ENCODE measurements at regions not wholly inside any gene's neighbourhood (a gene's known extent, or its start where the extent isn't known, plus 50 kb on each side); places are given as distances from the start of the nearest gene placed in this dataset.

GRCh38 chr3:105083945-105084344, 282.8 kb upstream of the ALCAM start:
- no peak overlapping the region for H2BK20ac ChIP-seq (ENCODE audit: low read length)
- 100% methylated on average over 1 of the region's 1 CpG; no CpG with 5 or more reads in 1 of the 2 experiments for WGBS, 2 experiments (ENCODE audit: extremely low coverage in 1 of 2, insufficient coverage in 1 of 2, insufficient read length in 1 of 2, insufficient replicate concordance in 2 of 2, low coverage in 1 of 2, low lambda C conversion rate in 2 of 2, missing lambda C conversion rate in 1 of 2)
- H2BK15ac ChIP-seq (ENCODE audit: low read length) = no peak overlapping the region
- TF ChIP-seq KDM5A (IDR thresholded peaks at IDR 0.05; ENCODE audit: low read length) (no peak), TCF12 (IDR thresholded peaks at IDR 0.05; ENCODE audit: low read depth, low read length) (no peak)

More at GRCh38 chr3:105083945-105084344, 282.8 kb upstream of the ALCAM start:
- POLR2A ChIA-PET (ENCODE audit: partially characterized antibody) = no interaction called here
- Histone ChIP-seq H3K23ac (ENCODE audit: insufficient read length) (no peak overlapping the region), H2BK120ac (replicated peaks; ENCODE audit: low read depth, low read length) (no peak overlapping the region), H3K9ac (replicated peaks in 1 of 4; ENCODE audit: extremely low read depth in 1 of 4, low read depth in 3 of 4, low read length in 3 of 4) (no peak overlapping the region), H3K4ac (replicated peaks; ENCODE audit: insufficient read length, low read depth, low read length) (no peak overlapping the region), H3K4me3 (ENCODE audit: extremely low read depth in 1 of 4, insufficient read depth in 2 of 4, low read depth in 3 of 4, low read length in 4 of 4) (no peak overlapping the region), H4K5ac (ENCODE audit: insufficient read length, low read depth, low read length) (no peak overlapping the region), H4K8ac (ENCODE audit: extremely low read depth, insufficient read depth, low read length) (no peak overlapping the region), H2BK5ac (ENCODE audit: low read depth, low read length) (no peak overlapping the region), H3K36me3 (ENCODE audit: control insufficient read depth in 2 of 4, insufficient read depth in 4 of 4, low read length in 3 of 4) (no peaks in the 10 kb centered on the region), H3K27ac (ENCODE audit: low read depth, low read length) (no peak overlapping the region), H2BK12ac (ENCODE audit: low read depth, low read length) (no peak overlapping the region), H3K79me1 (ENCODE audit: low read depth, low read length) (no peaks in the 10 kb centered on the region), H3K56ac (replicated peaks; ENCODE audit: insufficient read length, low read depth, low read length) (no peak overlapping the region), H3K9me3 (ENCODE audit: insufficient read depth in 2 of 2, low read depth in 1 of 2, low read length in 1 of 2) (peaks cover 5 to 6% of the 10 kb centered on the region in 2 experiments; a peak in 1 of 4 replicates), H3K79me2 (ENCODE audit: control insufficient read depth in 1 of 2, insufficient read depth in 2 of 2, low read length in 2 of 2) (no peaks in the 10 kb centered on the region), H3K23me2 (ENCODE audit: low read depth, low read length) (no peaks in the 10 kb centered on the region), H4K91ac (replicated peaks; ENCODE audit: insufficient read length, low read length) (no peak overlapping the region), H3K27me3 (replicated peaks in 1 of 4; ENCODE audit: control insufficient read depth in 3 of 4, extremely low read depth in 1 of 4, insufficient read depth in 3 of 4, low read length in 3 of 4) (no peaks in the 10 kb centered on the region), H3K4me1 (replicated peaks in 1 of 4; ENCODE audit: control insufficient read depth in 3 of 4, insufficient read depth in 4 of 4, low read length in 3 of 4) (no peaks in the 10 kb centered on the region), H3K4me2 (ENCODE audit: insufficient read depth in 1 of 2, low read depth in 2 of 2, low read length in 2 of 2) (no peak overlapping the region), H3K18ac (ENCODE audit: extremely low read depth, low read length) (no peak overlapping the region), H3K14ac (ENCODE audit: insufficient read length) (no peak overlapping the region), H4K20me1 (replicated peaks in 1 of 2; ENCODE audit: control insufficient read depth in 1 of 2, insufficient read depth in 2 of 2, low read length in 2 of 2) (no peaks in the 10 kb centered on the region), H2AK5ac (ENCODE audit: low read depth, low read length) (no peak overlapping the region), H2AFZ (ENCODE audit: low read length) (no peak overlapping the region)
- FAIRE-seq (no peak), DNase-seq (ENCODE audit: low read depth in 1 of 2, low spot score in 2 of 2) (no peak)
- CTCF ChIA-PET (ENCODE audit: partially characterized antibody) = interaction anchor here (1.0 kb wide), 1 partner anchor 139 kb away, joined by 4 read pairs; no protein-coding TSS in a partner anchor
